Uterus (tissue), 3 donors: ENCODE measurements at regions not wholly inside any gene's neighbourhood (a gene's known extent, or its start where the extent isn't known, plus 50 kb on each side); places are given as distances from the start of the nearest gene placed in this dataset.
"Not testable (repeated sequence)": the region's sequence is repeated elsewhere in the genome, so short reads cannot be mapped to it uniquely, and the experiment has no call there.

Experiments
- DNase-seq, 2 donors: peaks; one replicate each; pipeline ENCODE4 v3.0.0-alpha.2; 2019 to 2020
- H3K27ac ChIP-seq, 2 donors: fragments of 200-600 bp; sonication (generic); 1 replicate in 1 of 2; 2 replicates in 1 of 2; pipeline ENCODE4 v1.5.1; 2016 to 2018
- H3K27me3 ChIP-seq, 2 donors: fragments of 200-600 bp; sonication (generic); one replicate each; pipeline ENCODE4 v1.5.1; 2018 to 2019; ENCODE audit warnings: control low read depth in 1 of 2
- H3K36me3 ChIP-seq, 2 donors: fragments of 200-600 bp; sonication (generic); one replicate each; pipeline ENCODE4 v1.5.1; 2019; ENCODE audit warnings: control low read depth in 1 of 2
- H3K4me1 ChIP-seq, 2 donors: fragments of 200-600 bp; sonication (generic); one replicate each; pipeline ENCODE4 v1.5.1; 2018 to 2019; ENCODE audit warnings: control low read depth in 1 of 2
- H3K4me3 ChIP-seq, 2 donors: fragments of 200-600 bp; sonication (generic); 1 replicate in 1 of 2; 2 replicates in 1 of 2; pipeline ENCODE4 v1.5.1; 2018 to 2019; ENCODE audit warnings: mild to moderate bottlenecking in 1 of 2
- H3K9me3 ChIP-seq, 2 donors: fragments of 200-600 bp; sonication (generic); one replicate each; pipeline ENCODE4 v1.5.1; 2019; ENCODE audit warnings: control low read depth in 1 of 2
- POLR2A ChIP-seq, 2 donors: fragments of 450-650 bp; IDR thresholded peaks; one replicate each; pipeline ENCODE4 v1.6.1; 2016; ENCODE audit warnings: antibody characterized with exemption in 2 of 2, mild to moderate bottlenecking in 1 of 2, moderate library complexity in 1 of 2
- intact Hi-C: fragments of 100-400 bp; cut with DNase I; formaldehyde crosslinking; loops from one replicate; pipeline ENCODE4 v1.15.1; 2023; ENCODE audit warnings: low total_unique reads
- TF ChIP-seq, protein P1 (sequence below), 4 experiments: fragments of 200-600 bp in 2 of 4; fragments of 450-650 bp in 2 of 4; sonication (generic) in 2 of 4; IDR thresholded peaks; one replicate each; pipeline ENCODE4 v1.5.1; 2016 to 2019; ENCODE audit warnings: antibody characterized with exemption in 4 of 4, mild to moderate bottlenecking in 2 of 4, moderate library complexity in 1 of 4
- donor health status: DM: yes; HTN: yes; CAD: no.

DNA sequence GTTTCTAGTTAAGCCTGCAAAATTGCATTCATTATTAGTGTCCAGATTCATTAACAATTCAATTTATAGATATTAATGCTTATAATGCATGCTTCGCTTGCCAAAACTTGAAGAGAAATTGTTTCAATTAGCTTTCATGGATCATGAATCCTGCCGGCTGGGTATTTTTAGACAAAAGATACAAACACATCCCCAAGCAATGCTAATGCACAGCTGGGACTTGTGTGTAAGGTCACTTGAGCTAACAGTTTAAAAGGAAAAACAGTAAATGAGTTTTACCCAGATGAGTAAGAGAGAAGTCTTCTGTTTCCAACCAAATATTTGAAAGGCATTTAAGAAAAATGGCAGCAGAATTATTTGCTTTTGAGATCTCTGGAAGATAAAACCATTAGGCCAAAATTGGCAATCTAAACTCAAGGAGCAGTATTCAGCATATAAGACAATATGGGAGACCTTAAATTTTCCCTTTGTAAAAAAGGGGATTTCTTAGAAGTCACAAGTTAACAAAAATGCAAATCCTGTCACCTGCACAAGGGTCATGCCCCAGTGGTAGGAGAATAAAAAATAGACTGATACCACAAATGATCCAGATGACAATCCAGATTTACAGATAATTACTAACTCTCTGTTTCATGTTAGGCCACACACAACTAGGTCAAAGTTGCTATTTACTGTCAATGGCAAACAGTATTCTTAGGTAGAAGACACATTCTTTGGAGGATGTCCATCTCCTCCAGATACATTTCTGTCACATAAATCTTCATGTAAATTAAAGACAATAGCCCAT, 418.4 kb upstream of the PMFBP1 start:
- TF ChIP-seq, protein P1, sequence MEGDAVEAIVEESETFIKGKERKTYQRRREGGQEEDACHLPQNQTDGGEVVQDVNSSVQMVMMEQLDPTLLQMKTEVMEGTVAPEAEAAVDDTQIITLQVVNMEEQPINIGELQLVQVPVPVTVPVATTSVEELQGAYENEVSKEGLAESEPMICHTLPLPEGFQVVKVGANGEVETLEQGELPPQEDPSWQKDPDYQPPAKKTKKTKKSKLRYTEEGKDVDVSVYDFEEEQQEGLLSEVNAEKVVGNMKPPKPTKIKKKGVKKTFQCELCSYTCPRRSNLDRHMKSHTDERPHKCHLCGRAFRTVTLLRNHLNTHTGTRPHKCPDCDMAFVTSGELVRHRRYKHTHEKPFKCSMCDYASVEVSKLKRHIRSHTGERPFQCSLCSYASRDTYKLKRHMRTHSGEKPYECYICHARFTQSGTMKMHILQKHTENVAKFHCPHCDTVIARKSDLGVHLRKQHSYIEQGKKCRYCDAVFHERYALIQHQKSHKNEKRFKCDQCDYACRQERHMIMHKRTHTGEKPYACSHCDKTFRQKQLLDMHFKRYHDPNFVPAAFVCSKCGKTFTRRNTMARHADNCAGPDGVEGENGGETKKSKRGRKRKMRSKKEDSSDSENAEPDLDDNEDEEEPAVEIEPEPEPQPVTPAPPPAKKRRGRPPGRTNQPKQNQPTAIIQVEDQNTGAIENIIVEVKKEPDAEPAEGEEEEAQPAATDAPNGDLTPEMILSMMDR (IDR thresholded peaks at IDR 0.05): no peak
- no peak for TF ChIP-seq POLR2A (IDR thresholded peaks at IDR 0.05)
- intact Hi-C loops: no loop called here
- no peaks in the 10 kb centered on the region for H3K9me3 ChIP-seq

DNA sequence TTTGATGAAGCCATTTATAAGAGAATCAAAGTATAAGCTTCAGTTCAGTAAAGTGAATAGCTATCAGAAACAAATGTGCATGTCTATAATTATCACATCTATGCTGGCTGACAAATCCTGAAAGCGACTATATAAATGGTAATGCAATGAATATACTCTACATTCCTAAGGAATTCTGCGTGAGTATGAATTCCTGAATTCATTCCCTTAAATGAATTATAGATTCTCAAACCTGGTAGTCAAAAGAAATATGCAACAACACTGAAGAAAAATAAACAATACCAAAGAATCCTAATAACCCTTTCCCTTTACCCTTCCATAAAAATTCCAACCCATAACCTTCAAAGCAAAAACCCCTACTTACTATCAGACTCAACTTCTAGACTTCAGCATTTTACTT, 416.6 kb upstream of the PMFBP1 start:
- Histone ChIP-seq H3K4me1 (no peaks in the 10 kb centered on the region), H3K9me3 (no peaks in the 10 kb centered on the region), H3K36me3 (no peaks in the 10 kb centered on the region), H3K27me3 (no peaks in the 10 kb centered on the region), H3K27ac (no peak overlapping the region), H3K4me3 (no peak overlapping the region)
- DNase-seq: no peak
- TF ChIP-seq, protein P1 (IDR thresholded peaks at IDR 0.05): no peak
- no peak for TF ChIP-seq POLR2A (IDR thresholded peaks at IDR 0.05)
- intact Hi-C loops: no loop called here

More for the DNA sequence above, 418.4 kb upstream of the PMFBP1 start:
- DNase-seq: no peak
- H3K4me1 ChIP-seq: no peaks in the 10 kb centered on the region
- no peak overlapping the region for H3K27ac ChIP-seq
- no peak overlapping the region for H3K4me3 ChIP-seq
- H3K36me3 ChIP-seq: no peaks in the 10 kb centered on the region
- no peaks in the 10 kb centered on the region for H3K27me3 ChIP-seq

DNA sequence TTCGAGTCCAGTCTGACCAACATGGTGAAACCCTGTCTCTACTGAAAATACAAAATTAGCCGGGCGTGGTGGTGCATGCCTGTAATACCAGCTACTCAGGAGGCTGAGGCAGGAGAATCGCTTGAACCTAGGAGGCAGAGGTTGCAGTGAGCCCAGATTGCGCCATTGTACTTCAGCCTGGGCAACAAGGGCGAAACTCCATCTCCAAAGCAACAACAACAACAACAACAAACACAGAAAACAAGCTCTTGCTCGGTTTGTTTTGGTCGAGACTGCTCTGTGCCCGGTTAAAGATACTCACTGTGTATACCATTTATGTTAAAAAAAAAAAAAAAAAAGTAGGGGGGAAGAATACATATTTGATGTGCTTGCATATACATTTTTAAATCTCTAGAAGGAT, 406.1 kb upstream of the PMFBP1 start:
- H3K9me3 ChIP-seq, H3K4me1 ChIP-seq, DNase-seq, H3K36me3 ChIP-seq, H3K4me3 ChIP-seq, intact Hi-C loops, H3K27ac ChIP-seq, H3K27me3 ChIP-seq: not testable (repeated sequence)

DNA sequence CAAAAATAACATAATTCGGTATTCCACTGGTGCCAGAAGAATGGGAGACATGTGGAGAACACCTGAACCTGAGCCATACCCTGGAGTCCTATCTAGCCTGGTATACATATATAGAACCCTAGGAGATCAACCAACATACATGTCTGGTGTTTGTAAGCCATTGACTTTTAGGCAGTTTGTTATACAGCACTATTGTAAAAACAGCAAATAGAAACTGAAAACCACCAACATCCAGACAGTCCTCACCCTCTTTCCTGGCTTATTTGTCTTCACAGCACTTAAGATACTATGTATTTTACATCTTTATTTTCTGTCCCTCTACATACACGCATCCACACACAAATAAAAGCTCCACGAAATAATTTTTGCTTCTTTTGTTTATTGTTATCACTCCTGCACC, 404.2 kb upstream of the PMFBP1 start:
- H3K27me3 ChIP-seq: no peaks in the 10 kb centered on the region
- no peak for TF ChIP-seq POLR2A (IDR thresholded peaks at IDR 0.05)
- TF ChIP-seq, protein P1 (IDR thresholded peaks at IDR 0.05): no peak
- H3K9me3 ChIP-seq: no peaks in the 10 kb centered on the region
- DNase-seq: no peak
- H3K4me3 ChIP-seq: no peak overlapping the region
- H3K4me1 ChIP-seq: no peaks in the 10 kb centered on the region
- no peak overlapping the region for H3K27ac ChIP-seq
- H3K36me3 ChIP-seq: no peaks in the 10 kb centered on the region
- intact Hi-C loops: no loop called here

DNA sequence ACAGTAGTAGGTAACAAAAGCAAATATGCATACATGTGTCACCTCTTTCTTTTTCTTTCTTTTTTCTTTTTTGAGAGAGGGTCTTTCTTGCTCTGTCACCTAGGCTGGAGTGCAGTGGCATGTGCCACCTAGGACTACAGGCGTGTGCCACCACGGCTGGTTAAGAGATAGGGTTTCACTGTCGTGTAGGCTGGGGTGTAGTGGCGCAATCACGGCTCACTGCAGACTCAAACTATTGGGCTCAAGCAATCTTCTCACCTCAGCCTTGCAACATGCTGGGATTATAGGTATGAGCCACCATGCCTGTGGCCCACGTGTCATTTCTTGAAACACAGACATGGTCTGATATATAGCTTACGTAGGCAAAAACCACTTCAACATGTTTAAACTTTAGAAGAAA, 397.7 kb upstream of the PMFBP1 start:
- Histone ChIP-seq H3K27ac (no peak overlapping the region), H3K27me3 (no peaks in the 10 kb centered on the region), H3K9me3 (peaks cover 0 to 3% of the 10 kb centered on the region in 2 donors), H3K4me1 (no peaks in the 10 kb centered on the region), H3K4me3 (no peak overlapping the region), H3K36me3 (no peaks in the 10 kb centered on the region)
- TF ChIP-seq, protein P1 (IDR thresholded peaks at IDR 0.05): no peak
- no peak for TF ChIP-seq POLR2A (IDR thresholded peaks at IDR 0.05)
- DNase-seq: no peak
- intact Hi-C loops: no loop called here
